GM23248 (cell line): ENCODE measurements at regions not wholly inside any gene's neighbourhood (a gene's known extent, or its start where the extent isn't known, plus 50 kb on each side); places are given as distances from the start of the nearest gene placed in this dataset.

Experiments used
- DNase-seq: peaks from one replicate; pipeline ENCODE4 v3.0.0-alpha.2; 2015
- H2AFZ ChIP-seq: fragments of 200-600 bp; sonication (generic); 2 replicates; pipeline ENCODE4 v1.6.1; 2016; ENCODE audit warnings: antibody characterized with exemption
- H3F3A ChIP-seq: fragments of 200-600 bp; sonication (generic); 2 replicates; pipeline ENCODE4 v1.6.1; 2016; ENCODE audit warnings: mild to moderate bottlenecking, antibody characterized with exemption, mixed run types; ENCODE audit not compliant: insufficient read depth
- H3K27ac ChIP-seq: fragments of 200-600 bp; sonication (generic); 2 replicates; pipeline ENCODE4 v1.5.1; 2016; ENCODE audit warnings: mild to moderate bottlenecking
- H3K27me3 ChIP-seq: fragments of 200-600 bp; sonication (generic); replicated peaks from 2 replicates; pipeline ENCODE4 v1.6.1; 2016; ENCODE audit warnings: mild to moderate bottlenecking; ENCODE audit not compliant: insufficient read depth
- H3K36me3 ChIP-seq: fragments of 200-600 bp; sonication (generic); 2 replicates; pipeline ENCODE4 v1.6.1; 2016; ENCODE audit warnings: low read depth, mild to moderate bottlenecking
- H3K4me1 ChIP-seq: fragments of 200-600 bp; sonication (generic); 2 replicates; pipeline ENCODE4 v1.6.1; 2016; ENCODE audit warnings: mild to moderate bottlenecking; ENCODE audit not compliant: insufficient read depth
- H3K4me2 ChIP-seq: fragments of 200-600 bp; sonication (generic); one replicate; pipeline ENCODE4 v1.6.1; 2016; ENCODE audit warnings: mild to moderate bottlenecking; ENCODE audit not compliant: unreplicated experiment
- H3K4me3 ChIP-seq: fragments of 200-600 bp; sonication (generic); 2 replicates; pipeline ENCODE4 v1.5.1; 2016; ENCODE audit warnings: mild to moderate bottlenecking
- H3K79me2 ChIP-seq: fragments of 200-600 bp; sonication (generic); 2 replicates; pipeline ENCODE4 v1.6.1; 2016; ENCODE audit warnings: mild to moderate bottlenecking; ENCODE audit not compliant: insufficient read depth
- H3K9ac ChIP-seq: fragments of 200-600 bp; sonication (generic); 2 replicates; pipeline ENCODE4 v1.6.1; 2016; ENCODE audit warnings: mild to moderate bottlenecking
- H3K9me2 ChIP-seq: fragments of 200-600 bp; sonication (generic); 2 replicates; pipeline ENCODE4 v1.6.1; 2016; ENCODE audit warnings: mixed run types, mild to moderate bottlenecking, moderate library complexity; ENCODE audit not compliant: insufficient read depth
- H3K9me3 ChIP-seq: fragments of 200-600 bp; sonication (generic); one replicate; pipeline ENCODE4 v1.6.1; 2017; ENCODE audit warnings: low read depth
- H4K20me1 ChIP-seq: fragments of 200-600 bp; sonication (generic); 2 replicates; pipeline ENCODE4 v1.6.0; 2016; ENCODE audit not compliant: insufficient read depth
- EZH2 ChIP-seq: fragments of 200-600 bp; sonication (generic); IDR thresholded peaks from 2 replicates; pipeline ENCODE4 v1.6.1; 2018; ENCODE audit warnings: antibody characterized with exemption, mild to moderate bottlenecking; ENCODE audit not compliant: insufficient read depth, poor library complexity, severe bottlenecking
- EZH2phosphoT487 ChIP-seq: fragments of 200-600 bp; sonication (generic); IDR thresholded peaks from 2 replicates; pipeline ENCODE4 v1.6.1; 2018; ENCODE audit warnings: antibody characterized with exemption, moderate library complexity, mild to moderate bottlenecking, low read depth; ENCODE audit not compliant: insufficient read depth
- WGBS, 2 experiments: methylation state at CpG; one replicate each; pipeline ENCODE4 v1.1.6; 2015 to 2017; ENCODE audit warnings: low lambda C conversion rate in 2 of 2, low coverage in 1 of 2; ENCODE audit errors: missing lambda C conversion rate in 2 of 2; 5-methylcytosine and 5-hydroxymethylcytosine counted together
- in situ Hi-C: fragments of 300-500 bp; cut with MboI; formaldehyde crosslinking; loops from 2 replicates; pipeline ENCODE4 v1.15.0; 2020

GRCh38 chr9:30522061-30522460, 1862.4 kb upstream of the ACO1 start:
- no peak overlapping the region for H3K27ac ChIP-seq
- no peak overlapping the region for H2AFZ ChIP-seq
- no peaks in the 10 kb centered on the region for H3K36me3 ChIP-seq
- DNase-seq: no peak
- 51 to 53% methylated on average over 2 of the region's 2 CpGs for WGBS, 2 experiments
- in situ Hi-C loops: no loop called here
- H3K27me3 ChIP-seq: no peaks in the 10 kb centered on the region
- no peaks in the 10 kb centered on the region for H4K20me1 ChIP-seq
- no peaks in the 10 kb centered on the region for H3K79me2 ChIP-seq
- H3K4me3 ChIP-seq: no peak overlapping the region
- TF ChIP-seq EZH2 (no peak), EZH2phosphoT487 (no peak)
- no peaks in the 10 kb centered on the region for H3F3A ChIP-seq
- no peaks in the 10 kb centered on the region for H3K9me3 ChIP-seq
- no peaks in the 10 kb centered on the region for H3K9me2 ChIP-seq
- H3K4me2 ChIP-seq: no peak overlapping the region
- no peaks in the 10 kb centered on the region for H3K4me1 ChIP-seq
- H3K9ac ChIP-seq: no peak overlapping the region

- H2AFZ ChIP-seq: no peak overlapping the region
- no peaks in the 10 kb centered on the region for H3K9me3 ChIP-seq
- H3K9me2 ChIP-seq: no peaks in the 10 kb centered on the region
- no peak for DNase-seq
- H3K9ac ChIP-seq: no peak overlapping the region
- H3K4me1 ChIP-seq: no peaks in the 10 kb centered on the region
- in situ Hi-C loops: no loop called here
- 25 to 34% methylated on average over 3 of the region's 3 CpGs for WGBS, 2 experiments
- H3K27ac ChIP-seq: no peak overlapping the region
- H3K79me2 ChIP-seq: no peaks in the 10 kb centered on the region
- H3K4me3 ChIP-seq: no peak overlapping the region
- H3K36me3 ChIP-seq: no peaks in the 10 kb centered on the region
- H3K27me3 ChIP-seq: no peaks in the 10 kb centered on the region
- H3K4me2 ChIP-seq: no peak overlapping the region
- H3F3A ChIP-seq: no peaks in the 10 kb centered on the region
- TF ChIP-seq EZH2: no peak
- no peak for TF ChIP-seq EZH2phosphoT487
- H4K20me1 ChIP-seq: no peaks in the 10 kb centered on the region
Measured at GRCh38 chr9:30522486-30522885, 1862.0 kb upstream of the ACO1 start.

DNA sequence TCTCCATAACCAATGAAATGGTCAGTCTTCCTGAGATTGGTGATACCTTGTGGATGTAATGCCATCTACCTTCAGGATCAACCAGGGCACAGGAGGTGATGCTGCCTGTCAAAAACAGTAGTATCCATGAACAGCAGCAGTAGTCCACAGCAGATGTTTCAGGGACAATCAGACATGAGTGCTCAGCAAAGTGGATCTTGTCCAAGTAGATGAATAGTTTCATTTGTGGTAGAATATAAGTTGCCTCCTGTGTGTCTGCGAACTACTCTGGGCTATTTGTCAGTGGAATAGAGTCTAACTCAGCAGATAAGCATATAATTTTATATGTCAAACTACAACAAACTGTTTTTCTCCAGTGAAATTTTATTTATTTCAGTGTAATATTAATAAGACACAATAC, 1860.1 kb upstream of the ACO1 start:
- DNase-seq: no peak
- Histone ChIP-seq H3K27ac (no peak overlapping the region), H3K27me3 (no peaks in the 10 kb centered on the region), H3F3A (no peaks in the 10 kb centered on the region), H2AFZ (no peak overlapping the region), H4K20me1 (no peaks in the 10 kb centered on the region), H3K79me2 (no peaks in the 10 kb centered on the region), H3K4me1 (no peaks in the 10 kb centered on the region), H3K9me2 (no peaks in the 10 kb centered on the region), H3K9ac (no peak overlapping the region), H3K36me3 (no peaks in the 10 kb centered on the region), H3K4me3 (no peak overlapping the region), H3K4me2 (no peak overlapping the region), H3K9me3 (no peaks in the 10 kb centered on the region)
- in situ Hi-C loops: no loop called here
- no peak for TF ChIP-seq EZH2phosphoT487
- TF ChIP-seq EZH2: no peak
- 4 to 7% methylated on average over 1 of the region's 1 CpG for whole genome bisulfite sequencing, 2 experiments

DNA sequence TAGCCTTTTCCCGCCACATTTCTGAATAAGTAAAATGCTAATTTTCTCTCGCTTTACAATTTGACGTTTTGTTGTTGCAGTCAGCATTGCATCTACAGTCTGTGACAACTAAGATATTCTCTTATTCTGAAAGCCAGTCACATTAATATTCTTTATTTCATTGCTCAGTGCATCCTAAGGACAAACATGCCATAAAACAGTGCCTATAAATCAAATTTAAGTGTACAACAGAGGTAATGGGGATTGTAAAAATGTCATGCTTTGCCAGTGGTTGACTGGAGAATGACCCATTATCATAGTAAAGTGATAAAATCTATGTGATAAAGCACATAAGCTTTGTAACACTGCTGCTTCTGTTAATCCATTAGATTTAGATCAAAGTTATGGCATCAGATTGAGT, 1850.0 kb upstream of the ACO1 start:
- H3K27ac ChIP-seq: no peak overlapping the region
- no peaks in the 10 kb centered on the region for H4K20me1 ChIP-seq
- no peaks in the 10 kb centered on the region for H3K36me3 ChIP-seq
- H3K9me3 ChIP-seq: no peaks in the 10 kb centered on the region
- TF ChIP-seq EZH2phosphoT487 (no peak), EZH2 (no peak)
- no peaks in the 10 kb centered on the region for H3F3A ChIP-seq
- H3K9me2 ChIP-seq: no peaks in the 10 kb centered on the region
- no peak overlapping the region for H3K4me3 ChIP-seq
- 30 to 32% methylated on average over 3 of the region's 3 CpGs for WGBS, 2 experiments
- in situ Hi-C loops: no loop called here
- H3K4me1 ChIP-seq: no peaks in the 10 kb centered on the region
- H3K27me3 ChIP-seq: no peaks in the 10 kb centered on the region
- no peak overlapping the region for H3K4me2 ChIP-seq
- H3K79me2 ChIP-seq: no peaks in the 10 kb centered on the region
- no peak for DNase-seq
- H2AFZ ChIP-seq: no peak overlapping the region
- H3K9ac ChIP-seq: no peak overlapping the region

- in situ Hi-C loops: no loop called here
- no peak overlapping the region for H3K4me3 ChIP-seq
- no peaks in the 10 kb centered on the region for H3K4me1 ChIP-seq
- WGBS, 2 experiments: 4 to 12% methylated on average over 2 of the region's 2 CpGs
- no peaks in the 10 kb centered on the region for H3K27me3 ChIP-seq
- no peak overlapping the region for H3K27ac ChIP-seq
- H3K9me2 ChIP-seq: no peaks in the 10 kb centered on the region
- no peak overlapping the region for H3K9ac ChIP-seq
- H2AFZ ChIP-seq: no peak overlapping the region
- H3K4me2 ChIP-seq: no peak overlapping the region
- TF ChIP-seq EZH2phosphoT487 (no peak), EZH2 (no peak)
- no peak for DNase-seq
- H3K36me3 ChIP-seq: no peaks in the 10 kb centered on the region
- no peaks in the 10 kb centered on the region for H4K20me1 ChIP-seq
- no peaks in the 10 kb centered on the region for H3K79me2 ChIP-seq
- H3K9me3 ChIP-seq: no peaks in the 10 kb centered on the region
- H3F3A ChIP-seq: no peaks in the 10 kb centered on the region
Measured at GRCh38 chr9:30534896-30535295, 1849.5 kb upstream of the ACO1 start.
